ENCODE measurements at regions not wholly inside any gene's neighbourhood (a gene's known extent, or its start where the extent isn't known, plus 50 kb on each side); places are given as distances from the start of the nearest gene placed in this dataset.

DNA sequence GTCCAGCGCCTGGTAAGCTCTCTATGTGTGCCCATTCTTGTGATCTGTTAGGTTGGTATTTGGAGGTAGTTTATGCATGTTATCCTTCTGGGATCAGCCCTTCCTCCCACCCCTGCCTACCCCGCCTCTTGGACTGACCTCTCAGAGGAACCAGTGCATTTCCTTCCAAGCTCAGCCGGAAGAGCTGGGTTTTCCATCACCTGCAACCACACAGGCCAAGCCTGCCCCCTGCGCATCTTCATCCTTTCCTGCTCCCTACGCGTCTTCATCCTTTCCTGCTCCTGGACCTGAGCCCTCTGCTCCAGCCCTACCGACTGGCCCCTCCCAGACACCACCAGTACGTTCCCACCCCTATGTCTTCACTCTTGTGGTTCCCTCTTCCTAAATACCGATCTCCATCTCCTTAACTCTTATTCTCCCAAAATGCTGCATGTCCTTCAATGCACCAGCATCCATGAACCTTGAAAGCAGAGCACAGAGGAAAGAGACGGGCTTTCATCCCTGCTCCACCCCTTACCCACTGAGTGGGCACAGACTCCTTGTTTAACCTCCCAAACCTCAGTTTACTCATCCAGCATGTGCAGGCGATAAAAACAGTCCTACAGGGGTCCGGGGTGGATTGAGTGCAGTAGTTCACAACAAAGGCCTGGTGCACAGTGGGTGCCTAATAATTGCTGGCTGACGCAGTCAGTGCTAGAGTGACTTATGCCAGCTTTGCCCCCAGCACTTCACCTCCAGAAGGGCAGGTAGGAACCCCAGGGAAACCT is 526.3 kb downstream of the MATN1 start:
- no peaks in the 10 kb centered on the region for H3K9me3 Mint-ChIP-seq (ENCODE audit: unreplicated experiment)
- H3K4me2 ChIP-seq (ENCODE audit: low read length), result no peak overlapping the region
- no peak for DNase-seq (ENCODE audit: low read depth)
- no peaks in the 10 kb centered on the region for H3K4me1 ChIP-seq (ENCODE audit: insufficient read depth, low read length)
- no peak overlapping the region for H2AFZ ChIP-seq (ENCODE audit: low read depth, low read length)
- no peaks in the 10 kb centered on the region for H3K9me3 ChIP-seq (ENCODE audit: insufficient read depth, low read depth, low read length)
- H3K4me3 ChIP-seq (ENCODE audit: insufficient read depth, low read depth, low read length), result no peak overlapping the region
- H3K9ac ChIP-seq (ENCODE audit: low read length), result no peak overlapping the region
- no peak for FAIRE-seq
- TF ChIP-seq EZH2 (IDR thresholded peaks at IDR 0.05; ENCODE audit: insufficient read depth, low read length) (no peak), CTCF (IDR thresholded peaks at IDR 0.05; ENCODE audit: insufficient read depth, low read depth, low read length) (no peak)
- H3K27ac Mint-ChIP-seq (ENCODE audit: unreplicated experiment), result no peak overlapping the region
- no peaks in the 10 kb centered on the region for H3K79me2 ChIP-seq (ENCODE audit: insufficient read depth, low read length)
- peaks cover 2% of the 10 kb centered on the region for H3K36me3 Mint-ChIP-seq (ENCODE audit: low read depth, unreplicated experiment)
- H3K27me3 ChIP-seq (ENCODE audit: insufficient read depth, low read length), result no peaks in the 10 kb centered on the region
- no peaks in the 10 kb centered on the region for H3K36me3 ChIP-seq (ENCODE audit: insufficient read depth, low read length)
- no peaks in the 10 kb centered on the region for H4K20me1 ChIP-seq (ENCODE audit: insufficient read depth, low read length)
- no peak overlapping the region for H3K4me3 Mint-ChIP-seq (ENCODE audit: unreplicated experiment)
- no peak overlapping the region for H3K27ac ChIP-seq (ENCODE audit: low read depth, low read length)
- no peaks in the 10 kb centered on the region for H3K4me1 Mint-ChIP-seq (ENCODE audit: low read depth, unreplicated experiment)
- H3K27me3 Mint-ChIP-seq (ENCODE audit: low read depth, unreplicated experiment), result peaks cover 48% of the 10 kb centered on the region

DNA sequence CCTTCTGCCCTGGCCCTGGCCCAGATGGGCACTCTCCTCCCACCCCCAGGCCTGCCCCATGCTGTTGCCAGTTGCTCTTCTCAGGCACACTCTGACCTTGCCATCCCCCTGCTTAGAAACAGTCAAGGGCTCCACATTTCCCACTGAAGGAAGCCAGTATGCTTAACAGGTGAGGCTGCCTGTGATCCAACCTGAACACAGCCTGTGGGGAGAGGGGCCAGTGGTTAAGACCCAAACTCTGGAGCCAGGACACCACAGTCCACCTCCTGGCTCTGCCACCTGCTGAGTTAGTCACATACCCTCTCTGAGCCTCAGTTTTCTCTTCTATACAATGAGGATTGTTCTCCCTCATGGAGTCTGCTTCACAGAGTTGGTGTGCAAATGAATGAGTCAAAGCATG is 526.9 kb downstream of the MATN1 start:
- no peak overlapping the region for H3K4me2 ChIP-seq (ENCODE audit: low read length)
- H4K20me1 ChIP-seq (ENCODE audit: insufficient read depth, low read length), result no peaks in the 10 kb centered on the region
- H3K27me3 ChIP-seq (ENCODE audit: insufficient read depth, low read length), result no peaks in the 10 kb centered on the region
- no peak overlapping the region for H2AFZ ChIP-seq (ENCODE audit: low read depth, low read length)
- no peaks in the 10 kb centered on the region for H3K36me3 ChIP-seq (ENCODE audit: insufficient read depth, low read length)
- FAIRE-seq (no peak), DNase-seq (ENCODE audit: low read depth) (no peak)
- no peaks in the 10 kb centered on the region for H3K4me1 ChIP-seq (ENCODE audit: insufficient read depth, low read length)
- TF ChIP-seq CTCF (IDR thresholded peaks at IDR 0.05; ENCODE audit: insufficient read depth, low read depth, low read length), result no peak
- no peak for TF ChIP-seq EZH2 (IDR thresholded peaks at IDR 0.05; ENCODE audit: insufficient read depth, low read length)
- H3K9me3 ChIP-seq (ENCODE audit: insufficient read depth, low read depth, low read length), result no peaks in the 10 kb centered on the region
- no peak overlapping the region for H3K9ac ChIP-seq (ENCODE audit: low read length)
- H3K27ac ChIP-seq (ENCODE audit: low read depth, low read length), result no peak overlapping the region
- Mint-ChIP-seq H3K9me3 (ENCODE audit: unreplicated experiment) (no peaks in the 10 kb centered on the region), H3K4me1 (ENCODE audit: low read depth, unreplicated experiment) (no peaks in the 10 kb centered on the region), H3K27ac (ENCODE audit: unreplicated experiment) (no peak overlapping the region), H3K4me3 (ENCODE audit: unreplicated experiment) (no peak overlapping the region), H3K27me3 (ENCODE audit: low read depth, unreplicated experiment) (peaks cover 48% of the 10 kb centered on the region), H3K36me3 (ENCODE audit: low read depth, unreplicated experiment) (peaks cover 2% of the 10 kb centered on the region)
- no peaks in the 10 kb centered on the region for H3K79me2 ChIP-seq (ENCODE audit: insufficient read depth, low read length)
- H3K4me3 ChIP-seq (ENCODE audit: insufficient read depth, low read depth, low read length), result no peak overlapping the region

DNA sequence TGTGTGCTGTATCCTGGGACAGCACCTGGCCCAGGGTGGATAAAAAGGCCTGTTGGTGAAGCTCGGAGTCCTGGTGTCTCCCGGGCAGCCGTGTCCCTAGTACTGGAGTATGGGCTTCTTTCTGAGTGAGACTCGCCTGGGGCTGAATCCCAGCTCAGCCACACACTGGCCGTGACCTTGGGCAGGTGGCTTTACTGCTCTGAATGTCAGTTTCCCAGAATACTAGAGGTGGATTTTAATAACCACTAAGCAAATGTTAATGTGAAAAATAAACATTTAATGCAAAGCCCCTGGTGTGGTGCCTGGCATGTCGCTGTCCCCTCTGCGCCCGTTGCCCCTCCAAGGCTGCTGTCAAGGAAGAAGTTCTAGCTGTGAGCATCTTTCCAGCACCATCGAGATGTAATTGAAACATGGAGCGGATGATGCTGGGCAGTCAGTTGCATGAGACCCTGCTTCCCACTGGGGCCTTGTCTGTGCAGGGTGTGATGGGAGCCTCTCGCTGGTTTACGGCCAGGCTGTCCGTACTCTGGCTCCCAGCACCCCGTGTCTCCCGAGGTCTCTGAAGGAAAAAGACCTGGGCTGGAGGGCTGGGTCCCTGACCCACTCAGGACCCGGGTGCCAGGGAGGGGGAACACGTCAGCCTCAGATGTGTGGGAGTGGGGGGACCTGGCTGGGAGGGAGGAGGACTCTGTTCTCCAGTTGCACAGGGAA is 527.8 kb downstream of the MATN1 start:
- H3K4me2 ChIP-seq (ENCODE audit: low read length), result no peak overlapping the region
- no peaks in the 10 kb centered on the region for H3K79me2 ChIP-seq (ENCODE audit: insufficient read depth, low read length)
- H3K27ac ChIP-seq (ENCODE audit: low read depth, low read length), result no peak overlapping the region
- no peaks in the 10 kb centered on the region for H3K36me3 ChIP-seq (ENCODE audit: insufficient read depth, low read length)
- no peaks in the 10 kb centered on the region for H3K27me3 ChIP-seq (ENCODE audit: insufficient read depth, low read length)
- no peak overlapping the region for H3K27ac Mint-ChIP-seq (ENCODE audit: unreplicated experiment)
- peaks cover 5% of the 10 kb centered on the region for H3K4me1 Mint-ChIP-seq (ENCODE audit: low read depth, unreplicated experiment)
- H3K27me3 Mint-ChIP-seq (ENCODE audit: low read depth, unreplicated experiment), result peaks cover 51% of the 10 kb centered on the region
- FAIRE-seq (no peak), DNase-seq (ENCODE audit: low read depth) (no peak)
- no peak overlapping the region for H3K4me3 ChIP-seq (ENCODE audit: insufficient read depth, low read depth, low read length)
- no peak overlapping the region for H3K4me3 Mint-ChIP-seq (ENCODE audit: unreplicated experiment)
- no peaks in the 10 kb centered on the region for H3K9me3 ChIP-seq (ENCODE audit: insufficient read depth, low read depth, low read length)
- H3K9me3 Mint-ChIP-seq (ENCODE audit: unreplicated experiment), result no peaks in the 10 kb centered on the region
- H2AFZ ChIP-seq (ENCODE audit: low read depth, low read length), result no peak overlapping the region
- no peaks in the 10 kb centered on the region for H3K4me1 ChIP-seq (ENCODE audit: insufficient read depth, low read length)
- peaks cover 2% of the 10 kb centered on the region for H3K36me3 Mint-ChIP-seq (ENCODE audit: low read depth, unreplicated experiment)
- H4K20me1 ChIP-seq (ENCODE audit: insufficient read depth, low read length), result no peaks in the 10 kb centered on the region
- TF ChIP-seq CTCF (IDR thresholded peaks at IDR 0.05; ENCODE audit: insufficient read depth, low read depth, low read length) (no peak), EZH2 (IDR thresholded peaks at IDR 0.05; ENCODE audit: insufficient read depth, low read length) (no peak)
- H3K9ac ChIP-seq (ENCODE audit: low read length), result no peak overlapping the region
